Liver (tissue), 8 donors: ENCODE measurements at regions not wholly inside any gene's neighbourhood (a gene's known extent, or its start where the extent isn't known, plus 50 kb on each side); places are given as distances from the start of the nearest gene placed in this dataset.

Experiments used
- DNase-seq: peaks from one replicate; pipeline ENCODE4 v3.0.0-alpha.2; 2017; ENCODE audit warnings: low spot score
- H3K27ac ChIP-seq, 2 donors: one replicate each; pipeline ENCODE4 v1.7.0; 2013; ENCODE audit warnings: inconsistent platforms in 2 of 2, low read length in 2 of 2, control low read depth in 1 of 2, low read depth in 1 of 2, mild to moderate bottlenecking in 1 of 2
- H3K27me3 ChIP-seq, 4 donors: one replicate each; pipeline versions ENCODE4 v1.6.1 to v1.7.0; 2013; ENCODE audit warnings: low read length in 3 of 4, inconsistent platforms in 1 of 4, mild to moderate bottlenecking in 1 of 4, moderate library complexity in 1 of 4; ENCODE audit not compliant: control insufficient read depth in 4 of 4, insufficient read depth in 4 of 4
- H3K36me3 ChIP-seq, 4 donors: one replicate each; pipeline versions ENCODE4 v1.6.1 to v1.7.0; 2013; ENCODE audit warnings: low read length in 3 of 4, mild to moderate bottlenecking in 3 of 4, low read depth in 1 of 4, moderate library complexity in 1 of 4; ENCODE audit not compliant: control insufficient read depth in 4 of 4, insufficient read depth in 3 of 4
- H3K4me1 ChIP-seq, 4 donors: one replicate each; pipeline versions ENCODE4 v1.6.1 to v1.7.0; 2013; ENCODE audit warnings: low read length in 3 of 4, mild to moderate bottlenecking in 3 of 4, moderate library complexity in 1 of 4; ENCODE audit not compliant: control insufficient read depth in 4 of 4, insufficient read depth in 4 of 4
- H3K4me3 ChIP-seq, 3 donors: one replicate each; pipeline versions ENCODE4 v1.6.1 to v1.7.0; 2013; ENCODE audit warnings: low read length in 3 of 3, control low read depth in 1 of 3, low read depth in 1 of 3, mild to moderate bottlenecking in 1 of 3
- H3K9ac ChIP-seq, 2 donors: one replicate each; pipeline ENCODE4 v1.7.0; 2013; ENCODE audit warnings: low read length in 2 of 2, mild to moderate bottlenecking in 2 of 2, moderate library complexity in 2 of 2, control low read depth in 1 of 2, low read depth in 1 of 2
- H3K9me3 ChIP-seq, 4 donors: one replicate each; pipeline versions ENCODE4 v1.6.1 to v1.7.0; 2013; ENCODE audit warnings: low read length in 3 of 4; ENCODE audit not compliant: control insufficient read depth in 4 of 4
- ATF3 ChIP-seq: IDR thresholded peaks from 2 replicates; pipeline ENCODE4 v1.6.1; 2016; ENCODE audit warnings: antibody characterized with exemption
- CTCF ChIP-seq: fragments of 150-350 bp; IDR thresholded peaks from 2 replicates; pipeline ENCODE4 v1.5.1; 2017; ENCODE audit warnings: improper control_type of control experiment, low read depth, low read length; ENCODE audit not compliant: missing input control
- EGR1 ChIP-seq, 2 donors: IDR thresholded peaks; 2 replicates each; pipeline ENCODE4 v1.6.1; 2016 to 2018; ENCODE audit warnings: antibody characterized with exemption in 2 of 2, low read depth in 2 of 2
- FOXA1 ChIP-seq: IDR thresholded peaks from 2 replicates; pipeline ENCODE4 v1.6.1; 2016; ENCODE audit warnings: antibody characterized with exemption
- FOXA2 ChIP-seq: IDR thresholded peaks from 2 replicates; pipeline ENCODE4 v1.6.1; 2016; ENCODE audit warnings: antibody characterized with exemption
- GABPA ChIP-seq, 2 donors: IDR thresholded peaks in 1 of 2; conservative IDR thresholded peaks in 1 of 2; 2 replicates each; pipeline ENCODE4 v1.6.1; 2016; ENCODE audit warnings: antibody characterized with exemption in 2 of 2, mild to moderate bottlenecking in 1 of 2, moderate library complexity in 1 of 2
- HNF4A ChIP-seq, 2 donors: conservative IDR thresholded peaks; 2 replicates each; pipeline ENCODE4 v1.6.1; 2016; ENCODE audit warnings: antibody characterized with exemption in 2 of 2, mild to moderate bottlenecking in 2 of 2
- HNF4G ChIP-seq: IDR thresholded peaks from 2 replicates; pipeline ENCODE4 v1.6.1; 2016; ENCODE audit warnings: antibody characterized with exemption
- JUND ChIP-seq, 2 donors: IDR thresholded peaks; 2 replicates each; pipeline ENCODE4 v1.6.1; 2016; ENCODE audit warnings: antibody characterized with exemption in 2 of 2
- NR2F2 ChIP-seq: IDR thresholded peaks from 2 replicates; pipeline ENCODE4 v1.6.1; 2016; ENCODE audit warnings: antibody characterized with exemption
- RAD21 ChIP-seq, 2 donors: IDR thresholded peaks; 2 replicates each; pipeline ENCODE4 v1.6.1; 2016; ENCODE audit warnings: antibody characterized with exemption in 2 of 2, mild to moderate bottlenecking in 2 of 2
- SP1 ChIP-seq: IDR thresholded peaks from 2 replicates; pipeline ENCODE4 v1.6.1; 2018; ENCODE audit warnings: antibody characterized with exemption, mild to moderate bottlenecking
- TAF1 ChIP-seq: conservative IDR thresholded peaks from 2 replicates; pipeline ENCODE4 v1.6.1; 2016; ENCODE audit warnings: antibody characterized with exemption, mild to moderate bottlenecking
- WGBS: extraction: QIAGEN DNeasy Blood & Tissue Kit; methylation state at CpG from one replicate; pipeline ENCODE4 v1.1.7; 2013; 5-methylcytosine and 5-hydroxymethylcytosine counted together
- TF ChIP-seq, protein P1 (sequence below): IDR thresholded peaks from 2 replicates; pipeline ENCODE4 v1.6.1; 2016; ENCODE audit warnings: antibody characterized with exemption, mild to moderate bottlenecking
- TF ChIP-seq, protein P2 (sequence below): IDR thresholded peaks from 2 replicates; pipeline ENCODE4 v1.6.1; 2016; ENCODE audit warnings: antibody characterized with exemption
- donor health status: healthy.
- donor health status: healthy.
- donor health status: healthy.
- donor health status: healthy.
- donor health status: healthy.

- H3K27ac ChIP-seq = no peak overlapping the region
- TF ChIP-seq JUND (IDR thresholded peaks at IDR 0.05) = no peak
- TF ChIP-seq, protein P1, sequence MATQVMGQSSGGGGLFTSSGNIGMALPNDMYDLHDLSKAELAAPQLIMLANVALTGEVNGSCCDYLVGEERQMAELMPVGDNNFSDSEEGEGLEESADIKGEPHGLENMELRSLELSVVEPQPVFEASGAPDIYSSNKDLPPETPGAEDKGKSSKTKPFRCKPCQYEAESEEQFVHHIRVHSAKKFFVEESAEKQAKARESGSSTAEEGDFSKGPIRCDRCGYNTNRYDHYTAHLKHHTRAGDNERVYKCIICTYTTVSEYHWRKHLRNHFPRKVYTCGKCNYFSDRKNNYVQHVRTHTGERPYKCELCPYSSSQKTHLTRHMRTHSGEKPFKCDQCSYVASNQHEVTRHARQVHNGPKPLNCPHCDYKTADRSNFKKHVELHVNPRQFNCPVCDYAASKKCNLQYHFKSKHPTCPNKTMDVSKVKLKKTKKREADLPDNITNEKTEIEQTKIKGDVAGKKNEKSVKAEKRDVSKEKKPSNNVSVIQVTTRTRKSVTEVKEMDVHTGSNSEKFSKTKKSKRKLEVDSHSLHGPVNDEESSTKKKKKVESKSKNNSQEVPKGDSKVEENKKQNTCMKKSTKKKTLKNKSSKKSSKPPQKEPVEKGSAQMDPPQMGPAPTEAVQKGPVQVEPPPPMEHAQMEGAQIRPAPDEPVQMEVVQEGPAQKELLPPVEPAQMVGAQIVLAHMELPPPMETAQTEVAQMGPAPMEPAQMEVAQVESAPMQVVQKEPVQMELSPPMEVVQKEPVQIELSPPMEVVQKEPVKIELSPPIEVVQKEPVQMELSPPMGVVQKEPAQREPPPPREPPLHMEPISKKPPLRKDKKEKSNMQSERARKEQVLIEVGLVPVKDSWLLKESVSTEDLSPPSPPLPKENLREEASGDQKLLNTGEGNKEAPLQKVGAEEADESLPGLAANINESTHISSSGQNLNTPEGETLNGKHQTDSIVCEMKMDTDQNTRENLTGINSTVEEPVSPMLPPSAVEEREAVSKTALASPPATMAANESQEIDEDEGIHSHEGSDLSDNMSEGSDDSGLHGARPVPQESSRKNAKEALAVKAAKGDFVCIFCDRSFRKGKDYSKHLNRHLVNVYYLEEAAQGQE = no peak
- no peak for TF ChIP-seq ATF3
- no peak for TF ChIP-seq EGR1 (IDR thresholded peaks at IDR 0.05; ENCODE audit: low read depth in 2 of 2)
- H3K9me3 ChIP-seq = no peaks in the 10 kb centered on the region
- no peaks in the 10 kb centered on the region for H3K4me1 ChIP-seq
- 66% methylated on average over 2 of the region's 2 CpGs for WGBS
- no peaks in the 10 kb centered on the region for H3K27me3 ChIP-seq
- no peak overlapping the region for H3K9ac ChIP-seq
- DNase-seq = no peak
- no peak overlapping the region for H3K4me3 ChIP-seq
- H3K36me3 ChIP-seq = no peaks in the 10 kb centered on the region
Observed at GRCh38 chr3:147729641-147730040, 320.5 kb downstream of the ZIC1 start.

- DNase-seq = no peak
Observed at GRCh38 chr3:147730284-147730683, 321.1 kb downstream of the ZIC1 start.

More at GRCh38 chr3:147730284-147730683, 321.1 kb downstream of the ZIC1 start:
- H3K4me1 ChIP-seq = no peaks in the 10 kb centered on the region
- no peaks in the 10 kb centered on the region for H3K36me3 ChIP-seq
- no peaks in the 10 kb centered on the region for H3K9me3 ChIP-seq
- no peak overlapping the region for H3K4me3 ChIP-seq
- no peaks in the 10 kb centered on the region for H3K27me3 ChIP-seq
- H3K9ac ChIP-seq = no peak overlapping the region
- no peak overlapping the region for H3K27ac ChIP-seq
- TF ChIP-seq HNF4G (no peak), GABPA (IDR thresholded peaks at IDR 0.05 in 1 of 2, conservative IDR thresholded peaks at IDR 0.05 in 1 of 2) (no peak), TAF1 (no peak), HNF4A (conservative IDR thresholded peaks at IDR 0.05) (no peak), NR2F2 (no peak), SP1 (no peak), FOXA1 (no peak), CTCF (no peak), FOXA2 (no peak), JUND (IDR thresholded peaks at IDR 0.05) (no peak), RAD21 (IDR thresholded peaks at IDR 0.05) (no peak)
- TF ChIP-seq, protein P2, sequence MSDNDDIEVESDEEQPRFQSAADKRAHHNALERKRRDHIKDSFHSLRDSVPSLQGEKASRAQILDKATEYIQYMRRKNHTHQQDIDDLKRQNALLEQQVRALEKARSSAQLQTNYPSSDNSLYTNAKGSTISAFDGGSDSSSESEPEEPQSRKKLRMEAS = no peak
- TF ChIP-seq, protein P1 = no peak
- whole genome bisulfite sequencing = 41% methylated on average over 4 of the region's 4 CpGs
